NCI-H2196 treated with DMSO at 0.1 percent for 48 hours (cell line): ENCODE measurements at regions not wholly inside any gene's neighbourhood (a gene's known extent, or its start where the extent isn't known, plus 50 kb on each side); places are given as distances from the start of the nearest gene placed in this dataset.

Experiments
- DNase-seq: peaks from one replicate; lab custom pipeline; 2025; ENCODE audit not compliant: unreplicated experiment; lab: John Stamatoyannopoulos, UW

DNA sequence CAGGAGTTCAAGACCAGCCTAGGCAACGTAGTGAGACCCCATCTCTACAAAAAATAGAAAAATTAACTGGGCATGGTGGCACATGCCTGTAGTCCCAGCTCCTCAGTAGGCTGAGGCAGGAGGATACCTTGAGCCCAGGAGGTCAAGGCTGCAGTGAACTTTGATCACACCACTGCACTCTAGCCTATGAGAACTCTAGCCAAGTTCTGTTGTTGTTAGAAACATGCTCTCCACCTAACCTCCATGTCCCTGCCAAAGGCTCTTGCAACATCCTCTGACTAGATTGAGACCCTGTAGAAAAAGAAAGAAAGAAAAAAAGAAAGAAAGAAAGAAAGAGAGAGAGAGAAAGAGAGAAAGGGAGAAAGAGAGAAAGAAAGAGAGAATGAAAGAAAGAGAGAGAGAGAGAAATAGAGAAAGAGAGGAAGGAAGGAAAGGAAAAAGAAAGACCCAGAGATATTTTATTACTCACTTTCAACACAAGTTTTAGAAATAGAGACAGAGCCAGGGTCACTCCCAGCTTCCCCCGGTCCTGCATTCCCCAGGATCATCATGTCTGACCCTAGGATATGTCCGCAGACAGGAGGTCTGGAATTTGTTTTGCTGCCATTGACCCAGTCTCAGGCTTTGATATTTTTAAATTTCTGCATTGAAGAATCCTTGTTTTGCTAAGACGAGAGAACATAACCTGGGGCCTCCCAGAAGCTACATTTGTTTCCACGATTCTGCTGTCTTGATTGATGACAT, 376.5 kb upstream of the CDH5 start:
- no peak for DNase-seq

DNA sequence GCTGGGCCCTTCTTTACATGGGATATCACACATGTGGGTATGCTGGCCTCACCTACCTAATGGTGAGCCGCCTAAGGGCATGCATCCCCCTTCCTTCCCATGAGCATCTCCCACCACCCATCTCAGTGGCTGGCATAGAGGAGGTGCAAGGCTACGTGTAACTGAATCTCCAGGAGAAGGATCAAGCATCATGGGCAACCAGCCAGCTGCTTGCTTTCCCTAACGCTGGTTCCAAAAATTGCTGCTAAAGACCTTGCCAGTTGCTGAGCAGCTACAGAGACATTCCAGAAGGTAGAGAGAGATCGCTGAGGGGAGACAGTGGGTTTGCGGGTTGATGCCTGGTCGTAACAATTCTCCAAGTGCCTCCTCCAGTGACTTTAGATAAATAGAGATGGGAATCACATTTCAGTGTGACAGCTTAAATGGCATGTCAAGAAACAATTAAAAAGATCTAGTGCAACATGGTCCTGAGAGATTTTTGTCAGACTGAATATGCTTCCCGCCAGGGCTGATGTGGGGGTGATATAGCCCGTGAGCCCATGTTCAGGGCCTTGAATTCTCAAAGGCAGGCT, 378.4 kb upstream of the CDH5 start:
- no peak for DNase-seq

DNA sequence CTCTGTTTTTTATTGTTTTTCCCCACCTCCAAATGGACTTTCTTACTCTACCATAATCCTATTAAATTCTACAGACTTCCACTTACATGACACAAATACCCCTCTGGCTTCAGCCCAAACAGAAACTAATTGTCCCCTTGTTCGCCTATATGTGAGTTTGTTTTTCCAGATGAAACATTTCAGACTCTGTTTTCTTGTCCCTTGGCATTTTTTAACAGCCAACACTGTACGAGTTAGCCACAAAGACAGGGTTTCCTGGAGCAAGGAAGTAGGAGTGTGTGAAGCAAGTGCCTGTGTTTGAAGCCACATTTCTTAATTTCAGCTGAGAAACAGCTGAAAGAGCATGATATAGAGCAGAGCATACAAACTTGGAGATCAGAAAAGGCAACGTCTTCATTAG, 382.2 kb upstream of the CDH5 start:
- no peak for DNase-seq

DNA sequence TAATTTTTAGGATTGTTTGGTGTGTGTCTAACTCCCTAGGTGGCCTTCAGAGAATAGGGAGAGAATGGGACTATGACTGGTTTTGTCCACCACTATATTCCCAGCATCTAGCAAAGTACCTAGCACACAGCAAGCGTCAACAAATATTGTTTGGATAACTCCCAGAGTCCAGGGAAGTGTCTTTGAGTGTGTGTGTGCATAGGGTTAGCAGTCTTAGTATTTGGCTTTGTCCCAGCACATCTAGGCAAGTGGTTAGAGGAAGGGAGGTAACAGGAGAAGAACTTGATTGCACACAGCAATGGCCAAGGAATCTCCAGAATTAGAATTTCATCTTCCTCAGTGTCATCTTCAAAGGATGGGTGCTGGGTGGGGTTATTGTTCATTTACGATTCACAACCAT, 385.4 kb upstream of the CDH5 start:
- DNase-seq: no peak

DNA sequence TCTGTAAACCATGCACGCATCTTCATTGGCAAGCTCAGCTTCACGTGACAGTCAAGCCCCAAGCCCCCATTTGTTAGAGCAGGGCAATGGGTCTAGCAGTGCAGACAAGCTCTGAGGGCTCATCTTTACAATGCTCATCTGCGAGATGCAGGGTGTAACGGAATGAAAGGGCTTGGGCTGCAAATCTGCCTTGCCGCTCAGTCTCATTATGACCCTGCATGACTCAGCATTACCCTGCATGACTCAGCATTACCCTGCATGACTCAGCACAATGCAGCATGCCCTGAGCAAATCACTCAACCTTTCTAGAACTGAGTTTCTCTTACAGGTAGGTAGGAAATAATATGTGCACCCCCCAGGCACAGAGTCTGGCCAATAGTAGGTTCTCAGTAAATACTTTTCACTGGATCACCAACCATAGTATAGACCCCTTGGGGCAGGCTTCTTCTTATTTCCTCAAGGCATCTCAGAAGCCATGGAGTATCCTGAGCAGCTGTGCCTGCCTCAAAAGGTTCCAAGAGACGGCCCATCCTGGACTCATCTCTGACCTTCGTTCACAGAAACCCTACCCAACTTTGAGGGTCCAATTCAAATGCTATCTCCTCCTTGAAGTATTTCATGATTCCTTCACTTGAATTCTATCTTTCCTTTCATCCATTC, 391.3 kb upstream of the CDH5 start:
- DNase-seq: no peak

DNA sequence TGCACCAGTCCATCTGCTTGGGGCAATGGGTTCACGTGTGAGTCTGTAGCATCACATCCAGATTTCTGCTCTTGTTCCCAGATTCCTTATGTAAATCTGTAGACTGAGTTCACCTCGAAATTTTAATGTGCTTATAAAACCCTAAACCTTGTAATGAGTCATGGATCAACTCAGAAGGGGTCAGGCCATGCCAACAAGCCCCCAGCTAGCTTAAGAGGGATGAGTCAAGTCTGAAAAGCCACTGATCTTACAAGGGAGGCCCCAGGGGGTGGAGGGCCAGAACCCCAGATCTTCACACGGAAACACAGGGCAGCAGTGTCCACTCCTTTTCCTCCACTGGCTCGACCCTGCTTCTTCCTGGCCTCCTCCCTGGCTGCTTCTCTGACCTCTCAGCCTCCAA, 399.1 kb upstream of the CDH5 start:
- DNase-seq: no peak

DNA sequence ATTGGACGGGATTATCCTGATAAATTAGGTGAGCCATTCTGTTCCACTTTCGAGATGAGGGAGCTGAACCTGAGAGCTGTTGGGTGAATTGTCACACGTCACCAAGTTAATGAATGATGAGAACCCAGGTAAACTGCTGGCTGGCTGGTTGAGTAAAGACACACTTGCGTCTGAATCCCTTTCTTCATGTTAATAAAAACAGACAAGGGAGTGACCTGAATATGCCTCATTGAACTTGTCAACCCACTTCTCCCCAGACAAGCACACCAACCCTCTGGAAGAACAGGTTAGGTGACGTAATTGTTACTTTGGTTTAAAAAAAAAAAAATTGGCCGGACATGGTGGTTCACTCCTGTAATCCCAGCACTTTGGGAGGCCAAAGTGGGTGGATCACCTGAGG, 400.9 kb upstream of the CDH5 start:
- no peak for DNase-seq

DNA sequence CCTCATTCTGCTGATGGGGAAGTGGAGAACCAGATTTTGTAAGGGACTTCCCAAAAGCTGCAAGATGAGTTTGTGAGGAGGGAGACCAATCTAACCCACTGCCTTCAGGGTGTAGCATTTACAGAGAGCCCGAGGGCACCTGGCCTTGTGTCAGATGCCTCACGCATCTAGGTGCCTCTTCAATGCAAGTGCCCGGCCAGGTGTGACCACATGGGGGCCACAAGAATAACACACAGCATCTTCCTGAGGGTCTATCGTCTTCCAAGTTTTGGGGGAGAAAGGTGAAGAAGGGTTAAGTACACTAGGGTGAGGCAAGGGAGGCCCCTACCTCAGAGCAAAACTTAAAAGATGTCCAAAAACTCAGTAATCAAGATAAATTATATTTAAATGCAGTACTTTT, 401.7 kb upstream of the CDH5 start:
- no peak for DNase-seq

DNA sequence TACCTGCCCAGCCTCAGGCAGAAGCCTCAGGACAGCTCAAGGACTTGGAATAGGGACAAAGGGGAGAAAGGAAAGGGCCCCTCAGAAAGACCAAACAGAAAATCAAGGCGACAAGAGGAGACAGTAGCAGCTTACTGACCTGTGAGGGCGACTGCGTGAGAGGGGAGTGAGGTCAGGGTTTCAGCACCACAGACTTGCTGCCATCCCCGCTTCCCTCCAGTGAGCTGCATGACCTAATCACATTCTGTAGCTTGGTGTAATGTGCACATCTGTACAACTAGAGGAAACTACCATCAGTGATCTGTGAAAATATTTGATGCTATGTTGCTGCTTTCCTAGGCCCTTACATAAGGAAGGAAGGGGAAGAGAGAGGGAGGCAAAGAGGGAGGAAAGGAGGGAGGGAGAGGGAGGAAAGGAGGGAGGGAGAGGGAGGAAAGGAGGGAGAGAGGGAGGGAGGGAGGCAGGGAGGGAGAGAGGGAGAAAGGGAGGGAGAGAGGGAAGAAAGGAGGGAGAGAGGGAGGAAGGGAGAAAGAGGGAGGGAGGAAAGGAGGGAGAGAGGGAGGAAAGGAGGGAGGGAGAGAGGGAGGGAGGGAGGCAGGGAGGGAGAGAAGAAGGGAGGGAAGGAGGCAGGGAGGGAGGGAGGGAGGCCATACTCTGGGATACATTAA, 404.9 kb upstream of the CDH5 start:
- no peak for DNase-seq

DNA sequence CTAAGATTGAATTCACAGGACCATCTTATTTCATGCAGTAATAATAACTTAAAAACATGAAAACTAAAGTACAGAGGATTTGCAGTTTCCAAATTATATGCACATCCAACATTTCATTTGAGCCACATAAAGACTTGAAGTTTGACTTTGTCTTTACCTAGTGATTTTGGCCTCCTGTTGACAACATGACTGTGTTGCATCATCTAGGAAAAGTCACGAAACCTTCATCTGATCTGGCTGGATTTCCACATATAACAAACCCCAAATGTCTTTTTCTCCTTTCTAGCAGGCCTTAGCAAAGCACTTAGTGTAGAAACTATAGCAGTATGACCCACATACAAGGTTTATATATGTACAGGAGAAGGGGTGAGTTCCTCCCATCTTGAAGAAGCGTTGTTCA, 406.5 kb upstream of the CDH5 start:
- DNase-seq: no peak

DNA sequence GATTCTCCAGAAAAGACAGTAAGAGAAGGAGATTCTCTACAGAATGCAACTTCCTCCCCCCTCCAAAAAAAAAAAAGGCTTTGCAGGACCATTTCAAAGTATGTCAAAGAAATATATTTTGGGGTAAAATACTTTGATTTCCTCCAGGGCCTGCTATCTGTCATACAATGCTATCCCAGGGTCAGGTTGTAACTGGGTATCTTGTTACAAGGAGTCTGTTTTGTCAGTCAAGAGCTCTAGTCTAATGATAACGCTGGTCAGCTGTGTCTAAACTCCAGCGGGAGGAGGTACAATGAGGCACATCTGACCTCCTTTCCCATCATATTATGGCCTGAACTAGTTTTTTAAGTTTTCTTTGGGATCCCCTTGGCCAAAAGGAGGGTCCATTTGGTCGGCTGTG, 408.4 kb upstream of the CDH5 start:
- DNase-seq: no peak

DNA sequence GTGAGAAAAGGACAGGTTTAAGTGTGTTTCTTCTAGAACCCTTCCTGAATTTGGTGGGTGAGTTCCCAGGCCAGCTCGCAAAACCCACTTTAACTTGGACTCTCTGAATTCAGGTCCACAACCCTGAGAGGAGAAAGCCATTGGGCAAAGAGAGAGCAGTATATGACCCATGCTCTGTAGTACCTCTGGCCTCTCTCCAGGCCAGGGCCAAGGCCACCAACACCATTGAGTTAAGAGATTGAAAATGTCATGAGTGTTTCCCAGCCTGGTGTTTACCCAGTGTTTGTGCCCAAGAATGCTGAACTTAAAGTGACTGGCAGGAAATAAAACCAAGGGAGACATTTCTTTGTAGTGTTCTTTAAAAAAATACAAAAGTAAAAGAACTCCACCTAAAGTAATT, 410.4 kb upstream of the CDH5 start:
- no peak for DNase-seq

DNA sequence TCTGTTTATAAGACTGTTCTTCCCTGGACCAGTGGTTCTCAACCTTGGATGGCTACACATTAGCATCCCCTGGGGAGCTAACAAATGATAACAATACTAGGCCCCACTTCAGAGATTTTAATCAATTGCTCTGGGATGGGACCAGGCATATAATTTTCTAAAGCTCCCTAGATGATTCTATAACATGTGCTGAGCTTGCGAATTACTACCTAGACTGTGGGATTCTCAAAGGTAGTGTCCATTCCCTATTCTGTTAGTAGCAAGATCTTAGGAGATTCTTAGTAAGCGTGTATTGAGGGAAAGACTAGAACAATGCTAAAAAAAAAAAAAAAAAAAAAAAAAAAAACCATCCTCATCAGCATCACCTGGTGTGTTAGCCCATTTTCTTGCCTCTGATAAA, 412.0 kb upstream of the CDH5 start:
- DNase-seq: no peak

DNA sequence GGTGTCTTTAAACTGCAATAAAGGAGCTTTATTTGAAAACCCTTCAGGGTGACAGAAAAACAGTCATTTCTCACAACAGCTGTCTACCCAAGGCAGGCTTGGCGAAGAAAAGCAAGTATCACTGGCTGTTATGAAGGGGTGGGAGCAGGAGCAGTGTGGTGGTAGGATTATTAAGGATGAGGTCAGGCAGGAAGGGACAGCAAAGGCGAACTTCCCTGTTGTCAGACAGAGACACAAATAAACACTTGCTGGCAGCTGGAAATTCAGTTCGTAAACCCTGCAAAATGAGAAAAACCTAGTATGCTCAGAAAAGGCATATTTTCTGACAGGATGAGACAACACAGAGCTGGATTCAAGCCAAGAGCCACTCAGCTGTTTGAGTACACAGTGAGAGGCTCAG, 416.3 kb upstream of the CDH5 start:
- no peak for DNase-seq

DNA sequence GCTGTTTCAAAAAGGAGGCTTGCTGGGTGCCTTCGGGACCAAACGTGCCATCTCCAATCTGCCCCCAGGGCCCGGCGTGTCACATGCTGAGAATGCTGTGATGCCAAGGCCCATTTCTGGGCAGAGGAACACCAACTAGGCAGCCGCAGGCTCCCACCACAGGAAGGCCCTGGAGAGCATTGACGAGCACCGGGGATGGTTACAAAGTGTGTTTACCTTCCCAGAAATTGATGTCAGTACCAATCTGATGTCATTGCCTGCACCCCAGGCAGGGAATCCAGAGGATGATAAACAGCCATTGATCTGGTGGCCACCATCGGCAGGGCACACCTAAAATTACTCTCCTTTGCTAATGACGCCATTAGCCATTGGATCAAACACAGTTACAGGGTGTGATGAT, 418.1 kb upstream of the CDH5 start:
- DNase-seq: no peak

DNA sequence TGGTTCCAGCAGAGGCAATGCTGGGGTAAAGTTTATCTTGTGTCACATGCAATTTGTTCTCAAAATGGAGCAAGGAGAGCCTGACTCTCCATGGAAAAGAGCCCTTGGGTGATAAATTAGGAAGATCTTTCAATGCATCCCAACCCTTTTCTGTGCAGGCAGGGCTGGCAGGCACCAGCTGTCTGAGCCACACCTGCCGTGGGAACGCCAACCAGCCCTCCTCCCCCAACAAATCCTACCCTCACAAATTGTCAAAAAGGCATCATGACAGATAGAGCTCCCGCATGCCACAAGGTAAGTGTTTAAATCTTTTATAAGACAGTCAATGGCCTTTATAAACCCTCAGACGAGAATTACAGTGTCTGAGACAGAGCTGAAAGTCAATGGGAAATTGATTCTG, 418.5 kb upstream of the CDH5 start:
- no peak for DNase-seq

DNA sequence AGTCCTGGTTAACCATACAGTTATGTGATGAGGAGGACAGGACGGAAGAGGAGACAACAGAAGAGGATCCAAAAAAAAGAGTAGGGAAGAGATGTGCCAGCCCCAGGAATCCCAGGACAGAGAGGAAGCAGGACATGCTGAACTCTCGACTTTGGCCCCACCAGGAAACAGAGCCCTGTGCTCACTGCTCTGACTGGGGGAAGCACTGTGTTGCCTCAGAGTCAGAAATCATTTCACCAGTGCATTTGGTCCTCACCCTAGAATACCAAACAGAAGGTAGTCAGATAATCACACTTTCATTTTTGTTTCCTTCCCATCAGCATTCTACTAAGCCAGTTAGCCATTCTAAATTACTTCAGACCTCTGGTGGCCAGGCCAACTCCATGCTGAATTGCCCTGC, 421.0 kb upstream of the CDH5 start:
- no peak for DNase-seq

DNA sequence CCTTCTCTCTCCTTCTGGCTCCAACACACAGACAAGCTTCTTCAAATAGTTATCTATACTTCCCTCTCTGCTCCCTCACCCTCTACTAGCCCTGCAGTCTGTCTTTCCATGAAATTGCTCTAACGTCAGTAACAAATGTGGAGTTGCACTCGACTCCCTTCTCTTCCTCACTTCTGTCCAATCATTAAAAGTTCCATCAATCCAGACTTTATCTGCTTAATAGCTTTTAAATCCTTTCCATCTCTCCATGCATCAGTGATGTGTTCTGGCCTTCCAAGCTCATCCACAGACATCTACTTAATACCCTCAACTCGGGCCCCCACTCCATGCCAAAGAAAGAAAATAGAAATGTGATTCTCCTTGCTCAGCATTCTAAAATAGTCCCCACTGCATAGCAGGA, 422.1 kb upstream of the CDH5 start:
- no peak for DNase-seq

DNA sequence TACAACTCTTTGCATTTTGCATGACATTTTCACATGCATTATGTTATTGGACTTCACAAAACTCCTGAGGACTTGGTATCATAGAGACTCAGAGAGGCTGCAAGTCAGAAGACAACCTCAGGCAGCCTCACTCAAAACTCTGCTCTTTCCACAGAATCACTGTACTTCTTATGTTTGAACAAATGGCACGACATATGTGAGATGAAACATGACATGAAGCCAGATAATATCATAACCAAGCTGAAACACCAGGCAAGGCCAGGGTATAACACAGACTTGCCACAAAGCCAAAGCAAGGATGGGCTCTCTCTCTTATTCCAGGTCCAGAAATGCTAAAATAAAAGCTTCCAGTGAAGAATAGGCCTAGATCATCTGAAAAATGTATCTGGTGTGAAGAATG, 425.8 kb upstream of the CDH5 start:
- no peak for DNase-seq

DNA sequence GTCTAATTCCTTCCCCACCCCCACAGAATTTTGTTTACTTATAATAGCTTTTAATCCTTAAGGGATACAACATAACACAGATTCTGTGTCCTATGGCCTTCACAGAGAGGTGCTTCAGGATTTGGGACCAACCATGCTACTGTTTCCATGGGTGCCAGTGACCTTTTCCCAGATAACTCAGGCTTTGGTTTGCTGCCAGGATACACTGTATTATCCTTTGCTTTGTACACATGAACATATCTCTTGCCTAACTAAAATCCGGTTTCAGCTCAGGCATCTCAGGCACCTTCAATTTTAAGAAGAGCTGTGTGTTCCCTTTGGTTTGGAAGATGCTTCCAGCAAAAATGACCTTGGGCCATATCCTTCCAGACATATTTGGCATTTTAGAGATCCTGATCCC, 428.4 kb upstream of the CDH5 start:
- no peak for DNase-seq

DNA sequence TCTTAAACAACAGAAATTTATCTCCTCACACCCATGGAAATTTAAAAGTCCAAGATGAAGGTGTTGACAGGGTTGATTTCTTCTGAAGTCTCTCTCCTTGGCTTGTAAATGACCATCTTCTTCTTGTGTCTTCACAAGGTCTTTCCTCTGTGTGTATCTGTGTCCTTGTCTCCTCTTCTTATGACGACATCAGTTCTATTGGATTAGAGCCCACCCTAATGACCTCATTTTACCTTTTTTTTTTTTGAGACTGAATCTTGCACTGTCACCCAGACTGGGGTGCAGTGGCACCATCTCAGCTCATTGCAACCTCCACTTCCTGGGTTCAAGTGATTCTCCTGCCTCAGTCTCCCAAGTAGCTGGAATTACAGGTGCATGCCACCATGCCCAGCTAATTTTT, 429.0 kb upstream of the CDH5 start:
- DNase-seq: no peak

DNA sequence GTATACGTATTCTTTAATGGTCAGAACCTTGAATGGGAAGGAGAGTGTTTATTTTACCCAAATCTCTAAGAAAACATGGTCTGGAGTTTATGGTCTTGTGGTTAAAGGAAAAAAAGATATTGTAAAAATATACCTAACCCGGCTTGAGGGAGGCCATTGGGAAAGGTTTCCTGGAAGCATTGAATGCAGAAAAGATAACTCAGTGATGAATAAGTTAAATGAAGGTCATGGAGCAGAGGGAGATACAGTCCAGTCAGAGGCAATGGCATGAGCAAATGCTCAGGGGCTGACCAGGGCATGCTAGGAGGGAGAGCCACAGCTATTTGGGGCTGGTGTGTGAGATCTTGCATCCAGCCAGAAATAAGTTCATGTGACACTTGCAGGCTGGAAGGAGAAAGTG, 430.4 kb upstream of the CDH5 start:
- no peak for DNase-seq
